NCI-H226 (cell line): ENCODE measurements at regions not wholly inside any gene's neighbourhood (a gene's known extent, or its start where the extent isn't known, plus 50 kb on each side); places are given as distances from the start of the nearest gene placed in this dataset.

Experiments
- DNase-seq: peaks from one replicate; pipeline ENCODE4 v3.0.0-alpha.2; 2015

DNA sequence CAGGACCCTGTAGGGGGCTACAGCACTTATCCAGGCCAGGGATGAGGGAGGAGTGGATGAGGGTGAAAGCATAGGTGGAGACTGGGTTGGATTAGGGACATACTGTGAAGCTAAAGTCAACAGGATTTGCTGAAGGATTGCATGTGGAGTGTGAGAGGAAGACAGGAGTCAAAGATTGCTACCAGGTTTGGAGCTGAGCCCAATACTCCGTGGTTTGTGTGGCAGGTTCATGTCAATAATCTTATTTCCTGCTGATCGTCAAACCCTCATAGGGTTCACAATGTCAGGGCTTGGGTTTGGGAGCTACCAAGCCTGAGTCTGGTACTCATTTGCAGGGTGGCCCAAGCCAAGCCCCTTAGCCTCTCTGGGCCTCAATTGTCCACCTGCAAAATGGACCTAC, 77.1 kb upstream of the PLXNC1 start:
- no peak for DNase-seq

DNA sequence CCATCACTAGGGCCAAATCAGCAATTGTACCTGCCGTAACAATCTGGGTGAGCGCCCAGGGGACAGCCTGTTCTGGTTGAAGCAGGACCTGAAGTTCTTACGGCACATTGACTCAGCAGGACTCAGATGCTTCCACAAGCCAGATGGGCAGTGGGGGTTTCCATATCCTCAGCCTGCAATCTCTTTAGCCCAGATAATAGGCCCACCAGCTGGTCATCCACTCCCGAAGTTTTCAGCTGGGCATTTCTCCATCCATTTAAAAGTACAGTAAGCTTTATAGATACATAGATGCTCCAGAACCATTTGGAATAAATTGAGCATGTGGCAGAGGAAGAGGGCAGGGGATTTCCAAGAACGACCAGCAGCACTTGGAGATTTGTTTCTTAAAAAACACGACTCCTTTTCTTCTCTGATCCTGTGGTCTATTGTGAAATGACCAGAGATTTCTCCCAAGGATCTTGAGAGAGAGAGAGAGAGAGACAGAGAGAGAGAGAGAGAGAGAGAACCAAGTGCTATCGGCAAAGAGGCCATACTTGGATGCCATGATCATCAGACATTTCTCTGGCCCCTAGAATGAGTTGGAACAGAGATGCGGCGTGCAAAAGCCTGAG, 74.8 kb upstream of the PLXNC1 start:
- DNase-seq = no peak

DNA sequence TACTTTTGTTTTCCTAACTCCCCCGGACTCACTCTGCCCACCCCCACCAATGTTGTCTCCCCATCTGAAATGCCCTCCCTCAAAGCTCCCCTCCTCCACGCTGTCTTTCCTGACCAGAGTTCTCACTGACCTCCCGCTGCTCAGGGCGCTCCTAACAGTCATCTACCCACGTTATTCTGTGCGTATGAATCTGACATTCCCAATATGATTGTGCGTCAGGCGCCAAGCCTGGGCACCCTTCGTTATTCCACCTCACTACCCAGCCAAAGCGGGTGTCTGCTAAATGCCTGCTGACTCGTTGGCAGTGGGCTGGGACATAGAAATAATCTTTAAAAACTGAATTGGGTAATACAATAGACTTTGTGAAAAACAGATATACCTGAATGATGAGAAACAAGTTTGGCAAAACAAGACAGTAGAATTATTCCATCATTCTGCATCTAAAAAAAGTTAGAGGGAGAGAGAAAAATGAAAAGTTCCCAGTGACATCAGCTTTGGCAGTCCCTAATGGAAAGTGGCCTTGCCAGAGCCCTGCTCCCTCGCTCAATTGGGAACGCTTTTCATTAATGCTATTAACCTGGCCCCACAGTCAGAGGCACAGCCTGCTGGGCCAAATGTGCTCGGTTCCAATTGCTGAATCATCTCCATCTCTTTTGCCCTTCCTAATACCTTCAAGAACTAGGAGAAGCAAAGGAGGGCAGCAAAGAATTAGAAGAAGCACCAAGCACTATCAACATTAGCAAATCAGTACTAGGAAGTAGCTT, 74.0 kb upstream of the PLXNC1 start:
- no peak for DNase-seq

- peak; percentile 69 for DNase-seq
Observed at GRCh38 chr12:94074980-94075629, 73.3 kb upstream of the PLXNC1 start.

GRCh38 chr12:94077209-94077608, 71.2 kb upstream of the PLXNC1 start:
- DNase-seq = no peak

GRCh38 chr12:94078138-94078723, 70.1 kb upstream of the PLXNC1 start:
- DNase-seq = no peak

DNA sequence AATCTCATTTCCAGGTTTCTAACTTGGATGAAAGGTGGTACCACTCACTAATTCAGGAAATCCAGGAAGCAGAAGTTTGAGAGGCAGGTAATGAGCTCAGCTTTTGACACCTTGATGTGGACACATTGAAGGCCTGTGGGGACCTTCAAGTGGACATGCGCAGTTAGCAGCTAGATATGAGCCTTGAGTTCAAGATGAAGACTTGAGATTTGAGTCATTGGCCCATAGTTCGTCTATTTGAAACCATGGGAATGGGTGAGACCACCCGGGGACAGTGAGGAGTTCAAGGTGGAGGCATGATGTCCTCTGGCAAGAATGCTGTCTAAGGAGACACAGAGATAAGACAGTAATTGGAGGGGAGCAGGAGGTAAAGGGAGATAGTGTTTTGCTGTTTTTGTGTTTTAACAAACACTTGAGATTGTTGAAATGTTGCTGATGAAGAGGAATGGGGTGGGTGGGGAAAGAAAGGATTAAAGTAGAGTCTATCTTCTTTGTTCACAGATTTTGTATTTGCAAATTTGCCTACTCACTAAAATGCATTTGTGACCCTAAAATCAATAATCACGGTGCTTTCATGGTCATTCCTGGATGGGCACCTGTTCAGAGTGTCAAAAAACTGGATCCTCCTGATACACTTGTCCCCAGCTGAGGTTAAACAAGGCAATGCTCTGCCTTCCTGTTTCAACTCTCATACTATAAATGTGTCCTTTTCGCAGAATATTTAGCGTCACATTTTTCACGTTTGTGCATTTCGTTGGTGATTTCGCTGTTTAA, 69.5 kb upstream of the PLXNC1 start:
- DNase-seq = no peak

GRCh38 chr12:94079566-94080340, 68.6 kb upstream of the PLXNC1 start:
- DNase-seq = no peak

- no peak for DNase-seq
Observed at GRCh38 chr12:94080341-94081009, 67.9 kb upstream of the PLXNC1 start.

DNA sequence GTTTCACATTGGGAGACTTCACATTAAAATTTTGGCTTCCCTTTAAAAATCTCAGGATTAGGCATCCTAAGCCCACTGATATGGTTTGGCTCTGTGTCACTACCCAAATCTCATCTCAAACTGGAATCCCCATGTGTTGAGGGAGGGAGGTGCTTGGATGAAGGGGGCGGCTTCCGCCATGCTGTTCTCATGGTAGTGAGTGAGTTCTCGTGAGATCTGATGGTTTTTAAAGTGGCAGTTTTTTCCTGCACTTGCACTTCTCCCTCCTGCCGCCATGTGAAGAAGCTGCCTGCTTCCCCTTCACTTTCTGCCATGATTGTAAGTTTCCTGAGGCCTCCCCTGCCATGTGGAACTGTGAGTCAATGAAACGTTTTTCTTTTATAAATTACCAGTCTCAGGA, 65.7 kb upstream of the PLXNC1 start:
- no peak for DNase-seq

GRCh38 chr12:94089891-94090290, 58.5 kb upstream of the PLXNC1 start:
- no peak for DNase-seq

DNA sequence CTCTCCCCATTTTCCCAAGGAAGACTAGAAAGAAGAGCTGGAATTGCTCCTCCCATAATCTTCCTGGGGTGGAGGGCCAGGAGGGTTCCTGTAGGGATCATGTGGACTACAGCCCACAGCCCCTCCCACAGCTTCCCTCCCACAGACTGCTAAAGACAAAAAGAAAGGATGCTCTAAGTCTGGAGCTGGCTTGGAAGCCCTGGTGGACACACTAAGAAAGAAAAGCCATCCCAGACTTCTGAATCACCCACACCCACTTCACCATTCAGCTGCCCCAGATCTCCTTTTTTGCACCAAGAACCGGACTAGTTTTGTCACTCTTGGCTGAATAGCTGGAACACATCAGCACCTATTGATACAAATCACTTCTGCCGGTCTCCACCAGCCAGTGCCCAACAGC, 56.8 kb upstream of the PLXNC1 start:
- DNase-seq = no peak

DNA sequence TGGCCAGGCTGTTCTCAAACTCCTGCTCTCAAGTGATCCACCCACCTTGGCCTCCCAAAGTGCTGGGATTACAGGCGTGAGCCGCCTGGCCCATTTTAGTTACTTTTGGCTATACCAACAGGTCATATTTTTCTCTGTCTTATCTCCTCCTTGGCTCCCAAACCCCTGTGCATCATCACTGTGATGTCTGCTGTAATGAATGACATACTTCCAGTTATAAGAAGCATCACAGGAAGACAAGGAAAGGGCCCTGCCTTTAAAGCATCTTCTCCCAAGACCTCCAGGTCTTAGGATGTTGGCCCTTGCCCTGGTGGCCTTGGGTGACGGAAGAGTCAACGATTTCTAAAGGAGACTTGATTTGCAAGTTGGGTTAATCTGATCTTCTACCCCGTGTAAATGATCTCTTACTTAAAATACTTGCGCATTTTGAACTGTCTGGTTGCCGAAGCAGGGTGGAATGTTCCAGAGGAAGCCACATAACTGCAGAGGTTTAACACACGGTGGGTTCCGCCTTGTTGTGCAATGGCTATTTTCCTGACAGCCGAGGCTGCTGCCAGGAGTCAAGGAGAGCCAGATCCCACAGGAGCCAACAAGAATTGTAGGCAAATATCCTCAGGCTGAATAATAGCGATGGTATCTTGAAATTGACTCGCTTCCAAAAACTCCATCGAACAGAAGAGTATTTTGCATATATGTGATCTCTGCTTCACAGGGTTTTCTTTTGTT, 55.7 kb upstream of the PLXNC1 start:
- peak; percentile 92 for DNase-seq

GRCh38 chr12:94094700-94095099, 53.7 kb upstream of the PLXNC1 start:
- DNase-seq = no peak

DNA sequence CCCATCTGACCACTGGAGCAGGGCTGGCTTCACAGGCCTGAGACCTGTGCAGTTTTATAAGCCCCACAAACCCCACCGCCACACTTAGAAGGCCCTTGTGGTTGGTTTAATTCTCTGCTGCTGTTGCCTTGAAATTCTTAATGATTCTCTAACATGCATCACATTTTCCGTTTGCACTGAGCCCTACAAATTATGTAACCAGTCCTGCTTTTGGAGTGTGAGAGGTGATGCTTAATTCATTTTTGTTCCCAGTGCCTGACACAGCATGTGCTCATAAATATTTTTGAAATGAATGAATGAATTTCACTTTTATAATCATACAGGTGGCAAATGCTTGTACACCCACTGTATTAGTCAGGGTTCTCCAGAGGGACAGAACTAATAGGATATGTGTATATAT, 52.8 kb upstream of the PLXNC1 start:
- DNase-seq = no peak

GRCh38 chr12:94098466-94098865, 49.9 kb upstream of the PLXNC1 start:
- peak; percentile 81 for DNase-seq
